Esophagus muscularis mucosa (tissue), 3 donors: ENCODE measurements at regions not wholly inside any gene's neighbourhood (a gene's known extent, or its start where the extent isn't known, plus 50 kb on each side); places are given as distances from the start of the nearest gene placed in this dataset.

Source experiments
- EP300 ChIP-seq: sonication (generic); formaldehyde crosslinking; IDR thresholded peaks from one replicate; pipeline ENCODE4 v1.6.1; 2017; ENCODE audit warnings: antibody characterized with exemption
- TF ChIP-seq, protein P1 (sequence below), 3 experiments: fragments of 200-600 bp in 2 of 3; fragments of 450-650 bp in 1 of 3; sonication (generic) in 2 of 3; IDR thresholded peaks; one replicate each; pipeline ENCODE4 v1.5.1; 2017 to 2019; ENCODE audit warnings: antibody characterized with exemption in 3 of 3, mild to moderate bottlenecking in 2 of 3, moderate library complexity in 1 of 3

DNA sequence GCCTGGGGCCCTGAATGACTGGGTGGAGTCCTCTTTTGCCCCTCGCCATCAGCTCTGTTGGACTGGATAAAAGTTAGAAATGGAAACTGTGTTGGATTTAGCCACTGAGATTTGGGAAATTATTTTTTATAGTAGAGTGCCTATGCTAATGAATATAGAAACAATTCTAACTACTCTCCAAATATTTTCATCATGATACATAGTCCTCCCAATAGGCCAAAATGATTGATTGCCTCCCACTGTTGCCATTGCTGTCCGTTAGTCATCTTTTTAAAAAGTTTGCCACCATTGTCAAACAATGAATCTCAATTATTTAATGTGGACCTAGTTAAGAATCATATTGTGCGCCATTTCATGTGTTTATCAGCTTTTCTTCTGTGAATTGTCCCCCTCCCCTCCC is 417.0 kb downstream of the GALR1 start:
- TF ChIP-seq, protein P1, sequence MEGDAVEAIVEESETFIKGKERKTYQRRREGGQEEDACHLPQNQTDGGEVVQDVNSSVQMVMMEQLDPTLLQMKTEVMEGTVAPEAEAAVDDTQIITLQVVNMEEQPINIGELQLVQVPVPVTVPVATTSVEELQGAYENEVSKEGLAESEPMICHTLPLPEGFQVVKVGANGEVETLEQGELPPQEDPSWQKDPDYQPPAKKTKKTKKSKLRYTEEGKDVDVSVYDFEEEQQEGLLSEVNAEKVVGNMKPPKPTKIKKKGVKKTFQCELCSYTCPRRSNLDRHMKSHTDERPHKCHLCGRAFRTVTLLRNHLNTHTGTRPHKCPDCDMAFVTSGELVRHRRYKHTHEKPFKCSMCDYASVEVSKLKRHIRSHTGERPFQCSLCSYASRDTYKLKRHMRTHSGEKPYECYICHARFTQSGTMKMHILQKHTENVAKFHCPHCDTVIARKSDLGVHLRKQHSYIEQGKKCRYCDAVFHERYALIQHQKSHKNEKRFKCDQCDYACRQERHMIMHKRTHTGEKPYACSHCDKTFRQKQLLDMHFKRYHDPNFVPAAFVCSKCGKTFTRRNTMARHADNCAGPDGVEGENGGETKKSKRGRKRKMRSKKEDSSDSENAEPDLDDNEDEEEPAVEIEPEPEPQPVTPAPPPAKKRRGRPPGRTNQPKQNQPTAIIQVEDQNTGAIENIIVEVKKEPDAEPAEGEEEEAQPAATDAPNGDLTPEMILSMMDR (IDR thresholded peaks at IDR 0.05): no peak
- TF ChIP-seq EP300: no peak
